Body of pancreas (tissue), 4 donors: ENCODE measurements at regions not wholly inside any gene's neighbourhood (a gene's known extent, or its start where the extent isn't known, plus 50 kb on each side); places are given as distances from the start of the nearest gene placed in this dataset.

Experiments used
- POLR2A ChIP-seq, 3 donors: fragments of 450-650 bp; IDR thresholded peaks; one replicate each; pipeline ENCODE4 v1.6.1; 2016; ENCODE audit warnings: antibody characterized with exemption in 3 of 3, mild to moderate bottlenecking in 2 of 3
- TF ChIP-seq, protein P1 (sequence below), 7 experiments: fragments of 450-650 bp in 4 of 7; fragments of 200-600 bp in 3 of 7; sonication (generic) in 3 of 7; IDR thresholded peaks; one replicate each; pipeline ENCODE4 v1.5.1; 2016 to 2019; ENCODE audit warnings: antibody characterized with exemption in 7 of 7

DNA sequence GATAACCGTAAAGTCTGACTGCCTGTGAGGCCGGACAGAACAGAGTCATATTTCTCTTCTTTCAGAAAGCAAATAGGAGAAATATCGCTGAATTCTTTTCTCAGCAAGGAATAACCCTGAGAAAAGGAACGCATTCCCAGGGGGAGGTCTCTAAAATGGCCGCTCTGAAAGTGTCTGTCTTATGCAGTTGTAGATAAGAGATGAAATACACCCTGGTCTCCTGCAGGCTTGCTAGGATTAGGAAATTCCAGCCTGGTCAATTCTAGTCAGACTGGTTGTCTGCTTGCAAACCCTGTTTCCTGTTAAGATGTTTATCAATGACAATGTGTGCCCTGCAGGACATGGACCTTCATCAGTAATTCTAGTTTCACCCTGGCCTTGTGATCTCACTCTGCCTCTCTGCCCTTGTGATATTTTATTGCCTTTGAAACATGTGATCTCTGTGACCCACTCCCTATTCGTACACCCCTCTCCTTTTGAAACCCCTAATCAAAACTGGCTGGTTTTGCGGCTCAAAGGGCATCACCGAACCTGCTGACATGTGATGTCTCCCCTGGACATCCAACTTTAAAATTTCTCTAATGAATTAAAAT, 934.8 kb upstream of the SPRY2 start:
- TF ChIP-seq, protein P1, sequence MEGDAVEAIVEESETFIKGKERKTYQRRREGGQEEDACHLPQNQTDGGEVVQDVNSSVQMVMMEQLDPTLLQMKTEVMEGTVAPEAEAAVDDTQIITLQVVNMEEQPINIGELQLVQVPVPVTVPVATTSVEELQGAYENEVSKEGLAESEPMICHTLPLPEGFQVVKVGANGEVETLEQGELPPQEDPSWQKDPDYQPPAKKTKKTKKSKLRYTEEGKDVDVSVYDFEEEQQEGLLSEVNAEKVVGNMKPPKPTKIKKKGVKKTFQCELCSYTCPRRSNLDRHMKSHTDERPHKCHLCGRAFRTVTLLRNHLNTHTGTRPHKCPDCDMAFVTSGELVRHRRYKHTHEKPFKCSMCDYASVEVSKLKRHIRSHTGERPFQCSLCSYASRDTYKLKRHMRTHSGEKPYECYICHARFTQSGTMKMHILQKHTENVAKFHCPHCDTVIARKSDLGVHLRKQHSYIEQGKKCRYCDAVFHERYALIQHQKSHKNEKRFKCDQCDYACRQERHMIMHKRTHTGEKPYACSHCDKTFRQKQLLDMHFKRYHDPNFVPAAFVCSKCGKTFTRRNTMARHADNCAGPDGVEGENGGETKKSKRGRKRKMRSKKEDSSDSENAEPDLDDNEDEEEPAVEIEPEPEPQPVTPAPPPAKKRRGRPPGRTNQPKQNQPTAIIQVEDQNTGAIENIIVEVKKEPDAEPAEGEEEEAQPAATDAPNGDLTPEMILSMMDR (IDR thresholded peaks at IDR 0.05) = no peak
- TF ChIP-seq POLR2A (IDR thresholded peaks at IDR 0.05) = no peak
